HG03139 (cell line): ENCODE measurements at regions not wholly inside any gene's neighbourhood (a gene's known extent, or its start where the extent isn't known, plus 50 kb on each side); places are given as distances from the start of the nearest gene placed in this dataset.

Experiments used
- ATAC-seq: cut with Tn5 transposase; IDR thresholded peaks from one replicate; pipeline ENCODE4 v1.9.1; 2021; ENCODE audit not compliant: unreplicated experiment

DNA sequence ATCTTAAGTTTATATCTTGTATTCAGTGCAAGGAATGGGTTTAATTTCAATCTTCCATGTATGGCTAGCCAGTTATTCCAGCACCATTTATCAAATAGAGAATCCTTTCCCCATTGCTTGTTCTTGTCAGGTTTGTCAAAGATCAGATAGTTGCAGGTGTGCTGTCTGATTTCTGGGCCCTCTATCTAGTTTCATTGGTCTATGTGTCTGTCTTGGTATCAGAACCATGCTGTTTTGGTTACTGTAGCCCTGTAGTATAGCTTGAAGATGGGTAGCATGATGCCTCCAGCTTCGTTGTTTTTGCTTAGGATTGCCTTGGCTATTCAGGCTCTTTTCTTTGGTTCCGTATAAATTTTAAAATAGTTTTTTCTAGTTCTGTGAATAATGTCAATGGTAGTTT, 200.0 kb downstream of the MANEA start:
- no peak for ATAC-seq

GRCh38 chr6:95780037-95780436, 202.7 kb downstream of the MANEA start:
- ATAC-seq, result no peak

- no peak for ATAC-seq
Observed at GRCh38 chr6:95784019-95784418, 206.7 kb downstream of the MANEA start.

GRCh38 chr6:95784869-95785268, 207.5 kb downstream of the MANEA start:
- no peak for ATAC-seq

GRCh38 chr6:95785785-95786184, 208.4 kb downstream of the MANEA start:
- no peak for ATAC-seq

DNA sequence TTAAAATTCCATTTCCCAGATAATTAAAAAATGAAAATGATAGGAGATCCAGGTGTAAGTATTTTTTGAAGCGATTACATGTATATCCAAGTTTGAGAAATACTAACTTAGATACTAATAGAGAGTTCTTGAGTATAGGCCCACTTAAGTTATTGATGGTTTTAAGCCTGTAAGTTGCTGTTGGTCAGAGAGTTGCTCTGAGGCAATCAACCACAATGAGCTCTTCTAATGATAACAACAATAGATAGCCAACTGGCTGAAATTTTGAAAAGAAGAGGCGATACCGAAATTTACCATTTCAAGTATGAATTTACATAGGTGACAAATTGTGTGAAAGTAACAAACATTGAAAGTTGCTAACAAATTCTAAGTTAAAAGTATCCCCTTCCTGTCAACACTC, 209.5 kb downstream of the MANEA start:
- no peak for ATAC-seq

- ATAC-seq, result no peak
Observed at GRCh38 chr6:95790787-95791186, 213.5 kb downstream of the MANEA start.

DNA sequence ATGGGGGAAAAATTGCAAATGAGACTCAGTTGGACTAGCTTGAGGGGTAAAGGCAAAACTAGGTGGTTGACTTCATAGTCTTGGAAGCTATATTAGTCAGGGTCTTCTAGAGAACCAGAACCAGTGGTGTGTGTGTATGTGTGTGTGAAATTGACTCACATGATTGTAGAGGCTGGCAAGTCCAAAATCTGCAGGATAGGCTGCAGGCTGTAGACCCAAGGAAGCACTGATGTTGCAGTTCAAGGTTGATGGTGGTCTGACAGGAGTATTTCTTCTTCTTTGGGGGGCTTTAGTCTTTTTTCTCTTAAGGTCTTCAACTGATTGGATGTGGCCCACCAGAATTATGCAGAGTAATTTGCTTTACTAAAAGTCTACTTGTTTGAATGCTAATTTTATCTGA, 217.4 kb downstream of the MANEA start:
- ATAC-seq, result no peak

- ATAC-seq, result no peak
Observed at GRCh38 chr6:95795927-95796326, 218.6 kb downstream of the MANEA start.

DNA sequence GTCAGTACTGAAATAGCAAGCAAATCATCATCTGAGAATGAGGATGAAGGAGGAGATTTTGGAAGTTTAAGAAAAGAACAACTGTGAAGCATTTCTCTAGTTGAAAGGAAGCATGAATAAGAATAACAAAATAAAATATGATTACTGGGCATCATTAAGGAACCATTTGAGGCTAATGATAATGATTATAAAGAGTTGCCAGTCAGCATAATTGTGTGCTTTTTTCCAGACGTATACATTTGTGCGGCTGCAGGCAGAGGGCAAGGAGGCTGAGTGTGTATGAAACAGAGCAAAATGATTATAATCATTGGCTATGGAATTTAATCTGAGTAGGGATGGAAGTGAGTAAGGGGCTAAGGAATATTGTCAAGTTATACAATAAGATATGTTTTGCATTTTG, 218.7 kb upstream of the FUT9 start:
- no peak for ATAC-seq

DNA sequence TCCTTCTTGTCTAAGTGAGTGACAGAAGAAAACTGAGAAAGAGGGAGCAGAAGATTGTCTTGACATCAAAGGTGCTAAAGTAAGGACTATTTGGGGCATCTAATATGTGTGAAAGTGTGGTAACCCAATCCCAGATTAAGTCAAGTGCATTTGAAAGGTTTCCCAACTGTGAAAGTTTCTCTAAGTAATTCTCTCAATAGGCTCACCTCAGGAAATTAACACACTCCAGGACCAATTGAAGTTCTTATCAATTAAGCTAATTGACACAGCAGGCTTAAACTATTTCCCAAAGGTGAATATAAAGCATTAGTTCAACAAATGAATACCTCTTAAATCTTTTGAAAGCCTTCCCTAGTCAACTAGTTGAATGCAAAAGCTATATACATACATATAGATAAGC, 212.8 kb upstream of the FUT9 start:
- ATAC-seq, result no peak

GRCh38 chr6:95803889-95804288, 211.9 kb upstream of the FUT9 start:
- no peak for ATAC-seq

GRCh38 chr6:95804847-95805541, 210.8 kb upstream of the FUT9 start:
- no peak for ATAC-seq

- no peak for ATAC-seq
Observed at GRCh38 chr6:95805699-95806098, 210.1 kb upstream of the FUT9 start.

- ATAC-seq, result no peak
Observed at GRCh38 chr6:95815389-95816056, 200.3 kb upstream of the FUT9 start.

DNA sequence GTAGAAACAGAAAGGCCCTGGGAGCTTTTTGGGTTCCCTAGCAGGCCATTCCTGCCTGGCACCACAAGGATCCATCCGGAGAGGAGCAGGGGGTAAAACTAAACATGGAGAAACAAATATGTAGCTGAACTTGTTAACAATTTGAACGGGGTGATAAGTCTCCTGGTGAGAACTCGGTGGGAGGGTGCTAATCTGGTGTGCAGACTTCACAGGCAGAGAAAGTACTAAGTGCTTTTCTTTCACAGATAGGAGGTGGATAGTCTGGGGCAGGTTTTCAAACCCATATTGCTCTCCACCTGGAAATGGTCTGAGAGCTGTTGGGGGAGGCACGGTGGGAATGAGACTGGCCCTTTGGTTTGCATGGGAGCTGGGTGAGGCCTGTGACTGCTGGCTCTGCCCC, 196.3 kb upstream of the FUT9 start:
- no peak for ATAC-seq

DNA sequence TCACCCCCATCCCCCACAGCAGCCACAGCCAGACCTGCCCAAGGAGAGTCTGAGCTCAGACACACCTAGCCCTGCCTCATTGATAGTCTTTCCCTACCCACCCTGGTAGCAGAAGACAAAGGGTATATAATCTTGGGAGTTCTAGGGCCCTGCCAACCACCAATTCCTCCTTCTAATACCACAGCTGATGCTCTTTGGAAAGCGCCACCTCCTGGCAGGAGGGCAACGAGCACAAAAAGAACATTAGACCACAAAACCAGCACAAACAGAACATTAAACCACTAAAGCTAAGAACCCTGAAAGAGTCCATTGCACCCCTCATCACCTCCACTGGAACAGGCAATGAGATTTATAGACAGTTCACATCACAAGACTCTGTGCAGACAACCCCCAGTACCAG, 195.8 kb upstream of the FUT9 start:
- ATAC-seq, result no peak

DNA sequence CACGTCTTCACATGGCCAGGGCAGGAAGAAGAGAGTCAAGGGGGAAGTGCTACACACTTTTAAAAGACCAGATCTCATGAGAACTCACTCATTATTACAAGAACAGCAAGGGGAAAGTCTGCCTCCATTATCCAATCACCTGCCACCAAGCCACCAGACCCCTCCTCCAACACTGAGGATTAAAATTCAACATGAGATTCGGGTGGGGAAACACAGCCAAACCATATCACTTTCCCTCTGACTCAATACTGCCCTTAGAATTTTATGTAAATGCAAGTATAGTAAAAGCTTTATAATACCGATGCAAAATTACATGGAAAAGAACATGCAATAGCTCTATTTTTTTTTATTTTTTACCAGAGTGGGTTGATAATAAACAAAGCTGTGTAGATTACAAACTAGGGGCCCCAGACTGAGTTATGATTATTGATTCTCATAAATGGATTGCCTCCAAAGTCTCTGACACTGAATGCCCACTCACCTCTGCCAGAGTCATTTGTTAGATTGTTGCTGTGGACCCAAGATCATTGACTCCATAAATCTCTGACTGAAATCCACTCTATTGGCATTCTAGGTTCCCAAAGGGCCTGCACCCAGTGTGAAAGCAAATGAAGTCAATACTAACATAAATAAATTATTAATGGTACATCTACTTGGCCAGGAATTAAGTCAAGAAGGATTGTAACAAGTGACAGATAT, 184.8 kb upstream of the FUT9 start:
- no peak for ATAC-seq

DNA sequence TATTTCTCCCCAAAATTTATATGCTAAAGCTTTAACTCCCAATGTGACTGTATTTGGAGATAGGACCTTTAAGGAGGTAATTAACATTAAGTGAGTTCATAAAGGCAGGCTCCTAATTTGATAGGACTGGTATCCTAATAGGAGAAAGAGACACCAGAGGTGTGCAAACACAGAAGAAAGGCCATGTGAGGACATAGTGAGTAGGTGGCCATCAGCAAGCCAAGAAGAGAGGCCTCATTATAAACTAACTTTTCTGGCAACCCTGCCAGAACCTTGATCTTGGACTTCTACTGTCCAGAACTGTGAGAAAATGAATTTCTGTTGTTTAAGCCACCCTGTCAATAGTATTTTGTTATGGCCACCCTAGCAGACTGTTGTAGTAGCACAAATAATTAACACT, 177.9 kb upstream of the FUT9 start:
- ATAC-seq, result no peak

GRCh38 chr6:95841560-95841959, 174.2 kb upstream of the FUT9 start:
- ATAC-seq, result no peak

- ATAC-seq, result no peak
Observed at GRCh38 chr6:95846652-95847051, 169.1 kb upstream of the FUT9 start.

DNA sequence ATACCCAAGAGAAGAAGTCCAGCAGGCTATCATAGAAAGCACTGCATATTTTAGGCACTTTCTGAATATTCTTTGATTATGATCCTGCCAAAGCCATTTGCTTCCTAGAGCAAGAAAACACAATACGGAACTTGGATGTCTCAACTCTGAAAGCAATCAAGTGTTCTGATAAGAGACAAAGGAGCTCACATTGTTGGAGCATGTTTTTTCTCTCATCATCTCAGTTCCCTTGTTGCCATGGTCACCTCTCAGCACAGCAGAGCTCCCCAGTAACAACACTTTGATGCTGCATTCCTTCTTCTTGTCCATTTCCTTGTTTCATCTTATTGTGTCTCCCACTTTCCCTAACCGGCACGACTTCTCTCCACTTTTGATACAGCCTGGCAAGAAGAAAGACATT, 168.7 kb upstream of the FUT9 start:
- ATAC-seq, result no peak
